Gastrocnemius medialis (tissue), 4 donors: ENCODE measurements at regions not wholly inside any gene's neighbourhood (a gene's known extent, or its start where the extent isn't known, plus 50 kb on each side); places are given as distances from the start of the nearest gene placed in this dataset.

Source experiments
- POLR2A ChIP-seq, 2 donors: fragments of 450-650 bp; IDR thresholded peaks; one replicate each; pipeline ENCODE4 v1.6.1; 2017; ENCODE audit warnings: antibody characterized with exemption in 2 of 2, mild to moderate bottlenecking in 2 of 2, moderate library complexity in 2 of 2
- TF ChIP-seq, protein P1 (sequence below), 5 experiments: fragments of 450-650 bp in 3 of 5; fragments of 200-600 bp in 2 of 5; sonication (generic) in 2 of 5; IDR thresholded peaks in 4 of 5; conservative IDR thresholded peaks in 1 of 5; 1 replicate in 4 of 5; 2 replicates in 1 of 5; pipeline ENCODE4 v1.5.1; 2016 to 2019; ENCODE audit warnings: antibody characterized with exemption in 5 of 5, mild to moderate bottlenecking in 3 of 5, moderate library complexity in 3 of 5

DNA sequence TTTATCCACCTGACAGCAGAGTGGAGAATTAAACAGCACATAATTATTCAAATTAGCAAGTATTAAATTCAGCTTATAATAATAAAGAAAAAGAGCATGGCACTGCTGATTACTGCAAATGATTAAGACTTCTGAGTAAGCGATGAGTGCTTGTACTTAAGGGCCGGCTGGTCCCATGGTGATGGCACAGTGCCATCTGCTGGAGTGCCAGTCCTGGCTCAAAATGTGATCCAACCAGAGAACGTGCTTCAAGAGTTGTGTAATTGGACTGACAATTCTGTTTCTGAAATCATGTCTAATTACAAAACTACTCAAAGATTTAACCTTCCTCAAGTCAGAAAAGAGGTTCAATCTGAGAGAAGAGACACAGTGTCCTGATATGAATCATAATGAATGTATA, 181.6 kb upstream of the RGS17 start:
- TF ChIP-seq, protein P1, sequence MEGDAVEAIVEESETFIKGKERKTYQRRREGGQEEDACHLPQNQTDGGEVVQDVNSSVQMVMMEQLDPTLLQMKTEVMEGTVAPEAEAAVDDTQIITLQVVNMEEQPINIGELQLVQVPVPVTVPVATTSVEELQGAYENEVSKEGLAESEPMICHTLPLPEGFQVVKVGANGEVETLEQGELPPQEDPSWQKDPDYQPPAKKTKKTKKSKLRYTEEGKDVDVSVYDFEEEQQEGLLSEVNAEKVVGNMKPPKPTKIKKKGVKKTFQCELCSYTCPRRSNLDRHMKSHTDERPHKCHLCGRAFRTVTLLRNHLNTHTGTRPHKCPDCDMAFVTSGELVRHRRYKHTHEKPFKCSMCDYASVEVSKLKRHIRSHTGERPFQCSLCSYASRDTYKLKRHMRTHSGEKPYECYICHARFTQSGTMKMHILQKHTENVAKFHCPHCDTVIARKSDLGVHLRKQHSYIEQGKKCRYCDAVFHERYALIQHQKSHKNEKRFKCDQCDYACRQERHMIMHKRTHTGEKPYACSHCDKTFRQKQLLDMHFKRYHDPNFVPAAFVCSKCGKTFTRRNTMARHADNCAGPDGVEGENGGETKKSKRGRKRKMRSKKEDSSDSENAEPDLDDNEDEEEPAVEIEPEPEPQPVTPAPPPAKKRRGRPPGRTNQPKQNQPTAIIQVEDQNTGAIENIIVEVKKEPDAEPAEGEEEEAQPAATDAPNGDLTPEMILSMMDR (IDR thresholded peaks at IDR 0.05 in 4 of 5, conservative IDR thresholded peaks at IDR 0.05 in 1 of 5), result no peak
- TF ChIP-seq POLR2A (IDR thresholded peaks at IDR 0.05), result no peak
